ENCODE measurements at regions not wholly inside any gene's neighbourhood (a gene's known extent, or its start where the extent isn't known, plus 50 kb on each side); places are given as distances from the start of the nearest gene placed in this dataset.

- DNase-seq = no peak
- in situ Hi-C loops (cut with MboI; ENCODE audit: low pct_unique_long_range_greater_than_20kb, low sequenced_read_pairs) = no loop called here
These were observed 213.3 kb upstream of the CFAP20DC start for GRCh38 chr3:59263152-59263551.

- in situ Hi-C loops (cut with MboI; ENCODE audit: low pct_unique_long_range_greater_than_20kb, low sequenced_read_pairs) = no loop called here
- no peak for DNase-seq
These were observed 212.3 kb upstream of the CFAP20DC start for GRCh38 chr3:59262076-59262498.

- DNase-seq = no peak
- in situ Hi-C loops (cut with MboI; ENCODE audit: low pct_unique_long_range_greater_than_20kb, low sequenced_read_pairs) = no loop called here
These were observed 211.2 kb upstream of the CFAP20DC start for GRCh38 chr3:59261009-59261408.

- no peak for DNase-seq
- in situ Hi-C loops (cut with MboI; ENCODE audit: low pct_unique_long_range_greater_than_20kb, low sequenced_read_pairs) = no loop called here
These were observed 208.9 kb upstream of the CFAP20DC start for GRCh38 chr3:59258550-59259260.

GRCh38 chr3:59257506-59257905, 207.7 kb upstream of the CFAP20DC start:
- in situ Hi-C loops (cut with MboI; ENCODE audit: low pct_unique_long_range_greater_than_20kb, low sequenced_read_pairs) = no loop called here
- DNase-seq = no peak

GRCh38 chr3:59256230-59256629, 206.4 kb upstream of the CFAP20DC start:
- in situ Hi-C loops (cut with MboI; ENCODE audit: low pct_unique_long_range_greater_than_20kb, low sequenced_read_pairs) = no loop called here
- no peak for DNase-seq

- in situ Hi-C loops (cut with MboI; ENCODE audit: low pct_unique_long_range_greater_than_20kb, low sequenced_read_pairs) = no loop called here
- DNase-seq = no peak
These were observed 205.2 kb upstream of the CFAP20DC start for GRCh38 chr3:59254976-59255375.

GRCh38 chr3:59254433-59254832, 204.6 kb upstream of the CFAP20DC start:
- no peak for DNase-seq
- in situ Hi-C loops (cut with MboI; ENCODE audit: low pct_unique_long_range_greater_than_20kb, low sequenced_read_pairs) = no loop called here

GRCh38 chr3:59253523-59253922, 203.7 kb upstream of the CFAP20DC start:
- in situ Hi-C loops (cut with MboI; ENCODE audit: low pct_unique_long_range_greater_than_20kb, low sequenced_read_pairs) = no loop called here
- no peak for DNase-seq

- no peak for DNase-seq
- in situ Hi-C loops (cut with MboI; ENCODE audit: low pct_unique_long_range_greater_than_20kb, low sequenced_read_pairs) = no loop called here
These were observed 202.0 kb upstream of the CFAP20DC start for GRCh38 chr3:59251869-59252268.

GRCh38 chr3:59250600-59250999, 200.8 kb upstream of the CFAP20DC start:
- DNase-seq = no peak
- in situ Hi-C loops (cut with MboI; ENCODE audit: low pct_unique_long_range_greater_than_20kb, low sequenced_read_pairs) = no loop called here

GRCh38 chr3:59249698-59250361, 200.0 kb upstream of the CFAP20DC start:
- in situ Hi-C loops (cut with MboI; ENCODE audit: low pct_unique_long_range_greater_than_20kb, low sequenced_read_pairs) = no loop called here
- DNase-seq = no peak

- in situ Hi-C loops (cut with MboI; ENCODE audit: low pct_unique_long_range_greater_than_20kb, low sequenced_read_pairs) = no loop called here
These were observed 199.2 kb upstream of the CFAP20DC start for GRCh38 chr3:59249004-59249403.

GRCh38 chr3:59247402-59247841, 197.6 kb upstream of the CFAP20DC start:
- no peak for DNase-seq
- in situ Hi-C loops (cut with MboI; ENCODE audit: low pct_unique_long_range_greater_than_20kb, low sequenced_read_pairs) = no loop called here

More at GRCh38 chr3:59249004-59249403, 199.2 kb upstream of the CFAP20DC start:
- DNase-seq = no peak

- DNase-seq = no peak
- in situ Hi-C loops (cut with MboI; ENCODE audit: low pct_unique_long_range_greater_than_20kb, low sequenced_read_pairs) = no loop called here
These were observed 197.0 kb upstream of the CFAP20DC start for GRCh38 chr3:59246719-59247401.

- DNase-seq = no peak
These were observed 196.2 kb upstream of the CFAP20DC start for GRCh38 chr3:59245859-59246501.

GRCh38 chr3:59245300-59245858, 195.6 kb upstream of the CFAP20DC start:
- in situ Hi-C loops (cut with MboI; ENCODE audit: low pct_unique_long_range_greater_than_20kb, low sequenced_read_pairs) = no loop called here
- DNase-seq = no peak

More at GRCh38 chr3:59245859-59246501, 196.2 kb upstream of the CFAP20DC start:
- in situ Hi-C loops (cut with MboI; ENCODE audit: low pct_unique_long_range_greater_than_20kb, low sequenced_read_pairs) = no loop called here

- in situ Hi-C loops (cut with MboI; ENCODE audit: low pct_unique_long_range_greater_than_20kb, low sequenced_read_pairs) = no loop called here
- no peak for DNase-seq
These were observed 194.5 kb upstream of the CFAP20DC start for GRCh38 chr3:59244343-59244742.

GRCh38 chr3:59243476-59243875, 193.7 kb upstream of the CFAP20DC start:
- in situ Hi-C loops (cut with MboI; ENCODE audit: low pct_unique_long_range_greater_than_20kb, low sequenced_read_pairs) = no loop called here
- DNase-seq = no peak

Measured in KBM-7 (cell line).